ENCODE measurements at regions not wholly inside any gene's neighbourhood (a gene's known extent, or its start where the extent isn't known, plus 50 kb on each side); places are given as distances from the start of the nearest gene placed in this dataset.
"Not testable (repeated sequence)": the region's sequence is repeated elsewhere in the genome, so short reads cannot be mapped to it uniquely, and the experiment has no call there.

- TF ChIP-seq CTCF, EZH2 (IDR thresholded peaks at IDR 0.05): not testable (repeated sequence)
These were observed 116.1 kb upstream of the GJE1 start for GRCh38 chr6:142016666-142017065.
